ENCODE measurements at regions not wholly inside any gene's neighbourhood (a gene's known extent, or its start where the extent isn't known, plus 50 kb on each side); places are given as distances from the start of the nearest gene placed in this dataset.

DNA sequence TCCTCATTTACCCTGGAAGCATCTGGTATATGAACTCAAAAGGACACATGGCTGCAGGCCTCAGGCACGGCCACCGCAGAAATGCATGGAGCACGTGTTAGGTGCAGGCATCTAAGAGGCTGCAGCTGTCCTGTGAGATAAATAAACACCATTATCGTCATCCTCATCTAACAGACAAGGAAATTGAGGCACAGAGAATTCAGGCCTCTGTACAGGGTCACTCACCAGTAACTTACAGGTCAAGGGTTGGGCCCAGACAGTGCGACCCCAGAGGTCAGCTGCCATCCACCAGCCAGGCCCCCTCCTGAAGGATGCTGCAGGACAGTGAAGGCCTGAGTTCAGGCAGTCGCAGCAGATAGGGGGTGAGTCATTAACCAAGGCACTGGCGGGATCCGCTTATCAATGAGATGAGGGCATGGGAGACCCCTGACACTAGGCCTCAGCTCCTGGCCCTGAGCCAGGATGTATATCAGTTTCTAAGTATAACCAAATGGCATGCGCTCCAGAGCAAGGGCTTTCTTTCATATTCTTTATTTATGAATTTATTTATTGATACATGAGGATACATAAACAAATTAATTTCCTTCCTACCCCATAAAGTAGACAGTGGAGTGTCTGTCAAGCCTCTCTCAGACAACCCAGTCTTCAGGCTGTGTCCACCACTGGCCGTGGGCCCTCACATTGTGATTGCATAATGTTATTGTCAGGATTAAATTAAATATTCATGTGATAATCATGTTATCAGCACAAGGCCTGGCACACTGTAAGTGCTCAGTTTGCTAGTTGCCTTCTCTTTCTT lies 316.9 kb downstream of the QKI start (continued):
- TF ChIP-seq, protein P1, sequence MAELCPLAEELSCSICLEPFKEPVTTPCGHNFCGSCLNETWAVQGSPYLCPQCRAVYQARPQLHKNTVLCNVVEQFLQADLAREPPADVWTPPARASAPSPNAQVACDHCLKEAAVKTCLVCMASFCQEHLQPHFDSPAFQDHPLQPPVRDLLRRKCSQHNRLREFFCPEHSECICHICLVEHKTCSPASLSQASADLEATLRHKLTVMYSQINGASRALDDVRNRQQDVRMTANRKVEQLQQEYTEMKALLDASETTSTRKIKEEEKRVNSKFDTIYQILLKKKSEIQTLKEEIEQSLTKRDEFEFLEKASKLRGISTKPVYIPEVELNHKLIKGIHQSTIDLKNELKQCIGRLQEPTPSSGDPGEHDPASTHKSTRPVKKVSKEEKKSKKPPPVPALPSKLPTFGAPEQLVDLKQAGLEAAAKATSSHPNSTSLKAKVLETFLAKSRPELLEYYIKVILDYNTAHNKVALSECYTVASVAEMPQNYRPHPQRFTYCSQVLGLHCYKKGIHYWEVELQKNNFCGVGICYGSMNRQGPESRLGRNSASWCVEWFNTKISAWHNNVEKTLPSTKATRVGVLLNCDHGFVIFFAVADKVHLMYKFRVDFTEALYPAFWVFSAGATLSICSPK (IDR thresholded peaks at IDR 0.05; ENCODE audit: borderline replicate concordance): no peak
- TF ChIP-seq KAT8 (IDR thresholded peaks at IDR 0.05; ENCODE audit: low read depth) (no peak), NR3C1 (CRISPR knock-in tag; IDR thresholded peaks at IDR 0.05) (no peak), L3MBTL2 (IDR thresholded peaks at IDR 0.05) (peak; percentile 88), DACH1 (IDR thresholded peaks at IDR 0.05; ENCODE audit: partially characterized antibody) (no peak), JUND (IDR thresholded peaks at IDR 0.05; ENCODE audit: borderline replicate concordance, low read depth, low read length) (peak; percentile 92), JUND (tag; IDR thresholded peaks at IDR 0.05; ENCODE audit: borderline replicate concordance, low read depth, low read length) (peak; percentile 70; the same call in 2 of the 3 replicates), POLR2G (IDR thresholded peaks at IDR 0.05; ENCODE audit: low read depth, low read length) (no peak), CREB1 (IDR thresholded peaks at IDR 0.05) (no peak), CREB1 (CRISPR knock-in tag; IDR thresholded peaks at IDR 0.05) (0 out of 2 replicates have a peak, but pooled peaks have one; percentile 31), POLR2AphosphoS5 (IDR thresholded peaks at IDR 0.05; ENCODE audit: control insufficient read depth, insufficient read depth, low read depth, low read length) (peak; percentile 28; the same call in 1 of the 2 replicates), MTA3 (IDR thresholded peaks at IDR 0.05; ENCODE audit: borderline replicate concordance) (0 out of 2 replicates have a peak, but pooled peaks have one; percentile 34), TCF3 (CRISPR knock-in tag; IDR thresholded peaks at IDR 0.05) (peak; percentile 63), SMARCA4 (IDR thresholded peaks at IDR 0.05) (peak; percentile 66), KDM2B (CRISPR knock-in tag; IDR thresholded peaks at IDR 0.05) (no peak), CEBPG (CRISPR knock-in tag; IDR thresholded peaks at IDR 0.05) (no peak), CEBPG (tag; conservative IDR thresholded peaks at IDR 0.05 in 1 of 2, IDR thresholded peaks at IDR 0.05 in 1 of 2) (peak in 1 of 2 experiments; percentile 30; a peak in 1 of 4 replicates), NFIC (IDR thresholded peaks at IDR 0.05) (peak; percentile 97), MYNN (IDR thresholded peaks at IDR 0.05) (peak; percentile 61; the same call in 1 of the 2 replicates), MYNN (CRISPR knock-in tag; IDR thresholded peaks at IDR 0.05) (no peak), EP400 (IDR thresholded peaks at IDR 0.05) (no peak), ZNF175 (CRISPR knock-in tag; IDR thresholded peaks at IDR 0.05; ENCODE audit: low read depth) (no peak)
- TF ChIP-seq, protein P2, sequence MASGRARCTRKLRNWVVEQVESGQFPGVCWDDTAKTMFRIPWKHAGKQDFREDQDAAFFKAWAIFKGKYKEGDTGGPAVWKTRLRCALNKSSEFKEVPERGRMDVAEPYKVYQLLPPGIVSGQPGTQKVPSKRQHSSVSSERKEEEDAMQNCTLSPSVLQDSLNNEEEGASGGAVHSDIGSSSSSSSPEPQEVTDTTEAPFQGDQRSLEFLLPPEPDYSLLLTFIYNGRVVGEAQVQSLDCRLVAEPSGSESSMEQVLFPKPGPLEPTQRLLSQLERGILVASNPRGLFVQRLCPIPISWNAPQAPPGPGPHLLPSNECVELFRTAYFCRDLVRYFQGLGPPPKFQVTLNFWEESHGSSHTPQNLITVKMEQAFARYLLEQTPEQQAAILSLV (tag; IDR thresholded peaks at IDR 0.05): no peak
- TF ChIP-seq, protein P3, sequence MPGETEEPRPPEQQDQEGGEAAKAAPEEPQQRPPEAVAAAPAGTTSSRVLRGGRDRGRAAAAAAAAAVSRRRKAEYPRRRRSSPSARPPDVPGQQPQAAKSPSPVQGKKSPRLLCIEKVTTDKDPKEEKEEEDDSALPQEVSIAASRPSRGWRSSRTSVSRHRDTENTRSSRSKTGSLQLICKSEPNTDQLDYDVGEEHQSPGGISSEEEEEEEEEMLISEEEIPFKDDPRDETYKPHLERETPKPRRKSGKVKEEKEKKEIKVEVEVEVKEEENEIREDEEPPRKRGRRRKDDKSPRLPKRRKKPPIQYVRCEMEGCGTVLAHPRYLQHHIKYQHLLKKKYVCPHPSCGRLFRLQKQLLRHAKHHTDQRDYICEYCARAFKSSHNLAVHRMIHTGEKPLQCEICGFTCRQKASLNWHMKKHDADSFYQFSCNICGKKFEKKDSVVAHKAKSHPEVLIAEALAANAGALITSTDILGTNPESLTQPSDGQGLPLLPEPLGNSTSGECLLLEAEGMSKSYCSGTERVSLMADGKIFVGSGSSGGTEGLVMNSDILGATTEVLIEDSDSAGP (CRISPR knock-in tag; IDR thresholded peaks at IDR 0.05): no peak

Data from K562 (cell line).